Right atrium auricular region (tissue), 2 donors: ENCODE measurements at regions not wholly inside any gene's neighbourhood (a gene's known extent, or its start where the extent isn't known, plus 50 kb on each side); places are given as distances from the start of the nearest gene placed in this dataset.
A peak's percentile ranks its signal among the peaks of the same experiment; 100 is the strongest.

ENCODE experiments used
- DNase-seq: peaks from one replicate; pipeline ENCODE4 v3.0.0-alpha.2; 2019; ENCODE audit warnings: low spot score
- H3K27ac ChIP-seq, 2 donors: fragments of 200-600 bp; sonication (generic); 1 replicate in 1 of 2; 2 replicates in 1 of 2; pipeline ENCODE4 v1.5.1; 2016 to 2019
- H3K27me3 ChIP-seq, 2 donors: fragments of 200-600 bp; sonication (generic); one replicate each; pipeline versions ENCODE4 v1.5.1 to v1.6.0; 2017 to 2019
- H3K36me3 ChIP-seq: fragments of 200-600 bp; sonication (generic); one replicate; pipeline ENCODE4 v1.5.1; 2016
- H3K4me1 ChIP-seq, 2 donors: fragments of 200-600 bp; sonication (generic); one replicate each; pipeline versions ENCODE4 v1.5.1 to v1.6.0; 2017 to 2019
- H3K4me3 ChIP-seq, 2 donors: fragments of 200-600 bp; sonication (generic); 1 replicate in 1 of 2; 2 replicates in 1 of 2; pipeline ENCODE4 v1.5.1; 2017 to 2019; ENCODE audit warnings: mild to moderate bottlenecking in 1 of 2, moderate library complexity in 1 of 2
- H3K9me3 ChIP-seq, 2 donors: fragments of 200-600 bp; sonication (generic); one replicate each; pipeline ENCODE4 v1.5.1; 2019
- TF ChIP-seq, protein P1 (sequence below), 2 donors: fragments of 200-600 bp; sonication (generic); IDR thresholded peaks; one replicate each; pipeline ENCODE4 v1.5.1; 2019; ENCODE audit warnings: antibody characterized with exemption in 2 of 2

- H3K4me1 ChIP-seq, result peaks cover 0 to 13% of the 10 kb centered on the region in 2 donors
- no peaks in the 10 kb centered on the region for H3K9me3 ChIP-seq
- peak; percentile 62 for DNase-seq
- TF ChIP-seq, protein P1, sequence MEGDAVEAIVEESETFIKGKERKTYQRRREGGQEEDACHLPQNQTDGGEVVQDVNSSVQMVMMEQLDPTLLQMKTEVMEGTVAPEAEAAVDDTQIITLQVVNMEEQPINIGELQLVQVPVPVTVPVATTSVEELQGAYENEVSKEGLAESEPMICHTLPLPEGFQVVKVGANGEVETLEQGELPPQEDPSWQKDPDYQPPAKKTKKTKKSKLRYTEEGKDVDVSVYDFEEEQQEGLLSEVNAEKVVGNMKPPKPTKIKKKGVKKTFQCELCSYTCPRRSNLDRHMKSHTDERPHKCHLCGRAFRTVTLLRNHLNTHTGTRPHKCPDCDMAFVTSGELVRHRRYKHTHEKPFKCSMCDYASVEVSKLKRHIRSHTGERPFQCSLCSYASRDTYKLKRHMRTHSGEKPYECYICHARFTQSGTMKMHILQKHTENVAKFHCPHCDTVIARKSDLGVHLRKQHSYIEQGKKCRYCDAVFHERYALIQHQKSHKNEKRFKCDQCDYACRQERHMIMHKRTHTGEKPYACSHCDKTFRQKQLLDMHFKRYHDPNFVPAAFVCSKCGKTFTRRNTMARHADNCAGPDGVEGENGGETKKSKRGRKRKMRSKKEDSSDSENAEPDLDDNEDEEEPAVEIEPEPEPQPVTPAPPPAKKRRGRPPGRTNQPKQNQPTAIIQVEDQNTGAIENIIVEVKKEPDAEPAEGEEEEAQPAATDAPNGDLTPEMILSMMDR (IDR thresholded peaks at IDR 0.05), result peak; percentile 83 to 89
- H3K36me3 ChIP-seq, result no peaks in the 10 kb centered on the region
- H3K27ac ChIP-seq, result peak overlapping the region; percentile 53 to 65
- peak overlapping the region; percentile 54 to 71 for H3K4me3 ChIP-seq
- no peaks in the 10 kb centered on the region for H3K27me3 ChIP-seq
Observed at GRCh38 chr10:128210215-128211063, 84.2 kb upstream of the MKI67 start.

DNA sequence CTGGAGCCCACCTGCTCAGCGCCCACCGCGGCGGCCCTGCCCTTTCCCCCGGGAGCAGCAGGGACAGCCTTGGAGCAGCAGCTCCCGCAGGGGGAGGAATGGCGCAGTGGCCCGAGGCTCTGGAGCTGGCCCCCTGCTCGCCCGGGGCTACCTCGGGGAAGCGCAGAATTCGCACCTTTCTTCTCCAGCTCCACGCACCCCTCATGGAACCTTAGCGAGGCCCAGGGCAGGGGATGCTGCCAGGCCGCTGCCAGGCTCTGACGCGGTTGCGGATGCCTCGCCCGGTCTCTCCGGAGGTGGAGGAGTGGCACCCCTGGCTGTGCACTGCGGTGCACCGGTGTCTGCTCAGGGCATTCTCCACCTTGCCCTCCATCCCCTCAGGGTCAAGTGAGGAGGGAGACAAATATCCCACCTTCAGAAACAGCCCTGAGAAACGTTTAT is 84.9 kb upstream of the MKI67 start:
- peak overlapping the region in 1 of 2 donors; percentile 65 for H3K27ac ChIP-seq
- peaks cover 0 to 13% of the 10 kb centered on the region in 2 donors for H3K4me1 ChIP-seq
- TF ChIP-seq, protein P1 (IDR thresholded peaks at IDR 0.05), result no peak
- no peak for DNase-seq
- H3K4me3 ChIP-seq, result peak overlapping the region; percentile 54 to 71
- no peaks in the 10 kb centered on the region for H3K27me3 ChIP-seq
- no peaks in the 10 kb centered on the region for H3K9me3 ChIP-seq
- no peaks in the 10 kb centered on the region for H3K36me3 ChIP-seq

GRCh38 chr10:128211953-128212727 is 85.9 kb upstream of the MKI67 start:
- H3K27ac ChIP-seq, result no peak overlapping the region
- H3K36me3 ChIP-seq, result no peaks in the 10 kb centered on the region
- peaks cover 0 to 13% of the 10 kb centered on the region in 2 donors for H3K4me1 ChIP-seq
- H3K9me3 ChIP-seq, result no peaks in the 10 kb centered on the region
- TF ChIP-seq, protein P1 (IDR thresholded peaks at IDR 0.05), result peak; percentile 94 to 95
- H3K4me3 ChIP-seq, result peak overlapping the region in 1 of 2 donors; percentile 34
- DNase-seq, result peak; percentile 79
- no peaks in the 10 kb centered on the region for H3K27me3 ChIP-seq

- TF ChIP-seq, protein P1 (IDR thresholded peaks at IDR 0.05), result no peak
- Histone ChIP-seq H3K27me3 (no peaks in the 10 kb centered on the region), H3K27ac (no peak overlapping the region), H3K4me1 (peaks cover 0 to 13% of the 10 kb centered on the region in 2 donors), H3K4me3 (no peak overlapping the region), H3K9me3 (no peaks in the 10 kb centered on the region), H3K36me3 (no peaks in the 10 kb centered on the region)
- DNase-seq, result no peak
Observed at GRCh38 chr10:128213156-128213555, 86.9 kb upstream of the MKI67 start.

GRCh38 chr10:128215733-128216132 is 89.5 kb upstream of the MKI67 start:
- TF ChIP-seq, protein P1 (IDR thresholded peaks at IDR 0.05), result no peak
- DNase-seq, result no peak
- Histone ChIP-seq H3K27me3 (no peaks in the 10 kb centered on the region), H3K9me3 (no peaks in the 10 kb centered on the region), H3K4me3 (no peak overlapping the region), H3K36me3 (no peaks in the 10 kb centered on the region), H3K27ac (no peak overlapping the region), H3K4me1 (peaks cover 0 to 3% of the 10 kb centered on the region in 2 donors)
